Activated CD4-positive, CD25-positive, alpha-beta regulatory T cell (primary cell): ENCODE measurements at regions not wholly inside any gene's neighbourhood (a gene's known extent, or its start where the extent isn't known, plus 50 kb on each side); places are given as distances from the start of the nearest gene placed in this dataset.

ENCODE experiments used
- DNase-seq, 4 experiments: peaks; one replicate each; lab custom pipeline; 2025; lab: John Stamatoyannopoulos, UW

GRCh38 chr15:95911570-95912279 is 418.8 kb upstream of the NR2F2 start:
- no peak for DNase-seq

- DNase-seq: no peak
These were observed 418.2 kb upstream of the NR2F2 start for GRCh38 chr15:95912280-95912625.

GRCh38 chr15:95912728-95913127 is 417.8 kb upstream of the NR2F2 start:
- DNase-seq: no peak

GRCh38 chr15:95916568-95916967 is 413.9 kb upstream of the NR2F2 start:
- no peak for DNase-seq

- DNase-seq: no peak
These were observed 412.0 kb upstream of the NR2F2 start for GRCh38 chr15:95918525-95918924.

GRCh38 chr15:95919460-95919859 is 411.0 kb upstream of the NR2F2 start:
- DNase-seq: no peak

GRCh38 chr15:95921404-95921803 is 409.1 kb upstream of the NR2F2 start:
- no peak for DNase-seq

GRCh38 chr15:95922431-95922830 is 408.1 kb upstream of the NR2F2 start:
- no peak for DNase-seq

- DNase-seq: no peak
These were observed 406.7 kb upstream of the NR2F2 start for GRCh38 chr15:95923792-95924191.

- DNase-seq: no peak
These were observed 401.7 kb upstream of the NR2F2 start for GRCh38 chr15:95928822-95929221.

GRCh38 chr15:95929232-95929846 is 401.2 kb upstream of the NR2F2 start:
- no peak for DNase-seq

- no peak for DNase-seq
These were observed 399.7 kb upstream of the NR2F2 start for GRCh38 chr15:95930659-95931375.

- no peak for DNase-seq
These were observed 398.9 kb upstream of the NR2F2 start for GRCh38 chr15:95931619-95932018.

- no peak for DNase-seq
These were observed 398.4 kb upstream of the NR2F2 start for GRCh38 chr15:95932141-95932540.

- DNase-seq: no peak
These were observed 397.8 kb upstream of the NR2F2 start for GRCh38 chr15:95932676-95933075.

GRCh38 chr15:95935852-95936251 is 394.6 kb upstream of the NR2F2 start:
- no peak for DNase-seq

- no peak for DNase-seq
These were observed 393.4 kb upstream of the NR2F2 start for GRCh38 chr15:95937128-95937528.

GRCh38 chr15:95940431-95940985 is 390.0 kb upstream of the NR2F2 start:
- no peak for DNase-seq

GRCh38 chr15:95944193-95944592 is 386.3 kb upstream of the NR2F2 start:
- no peak for DNase-seq

- DNase-seq: no peak
These were observed 385.7 kb upstream of the NR2F2 start for GRCh38 chr15:95944661-95945255.

- DNase-seq: no peak
These were observed 384.3 kb upstream of the NR2F2 start for GRCh38 chr15:95946241-95946640.

- DNase-seq: no peak
These were observed 383.6 kb upstream of the NR2F2 start for GRCh38 chr15:95946926-95947325.

- no peak for DNase-seq
These were observed 382.1 kb upstream of the NR2F2 start for GRCh38 chr15:95948411-95948810.
